ENCODE measurements at regions not wholly inside any gene's neighbourhood (a gene's known extent, or its start where the extent isn't known, plus 50 kb on each side); places are given as distances from the start of the nearest gene placed in this dataset.

GRCh38 chr13:102965802-102966201, 100.4 kb downstream of the SLC10A2 start:
- no peaks in the 10 kb centered on the region for H3K27me3 ChIP-seq
- H3K9me3 ChIP-seq, result no peaks in the 10 kb centered on the region
- no peak overlapping the region for H3K4me3 ChIP-seq
- no peak for DNase-seq (ENCODE audit: low spot score in 2 of 2)
- no peaks in the 10 kb centered on the region for H3K4me1 ChIP-seq
- TF ChIP-seq CTCF (IDR thresholded peaks at IDR 0.05), result no peak
- no peak for TF ChIP-seq POLR2A (IDR thresholded peaks at IDR 0.05)
- no peak for TF ChIP-seq EP300 (IDR thresholded peaks at IDR 0.05)
- H3K36me3 ChIP-seq, result no peaks in the 10 kb centered on the region
- no peak overlapping the region for H3K27ac ChIP-seq
- 69 to 74% methylated on average over 2 of the region's 2 CpGs for whole genome bisulfite sequencing, 2 donors

GRCh38 chr13:102962430-102962829, 103.8 kb downstream of the SLC10A2 start:
- no peaks in the 10 kb centered on the region for H3K9me3 ChIP-seq
- 67 to 73% methylated on average over 2 of the region's 2 CpGs for WGBS, 2 donors
- TF ChIP-seq POLR2A (IDR thresholded peaks at IDR 0.05) (no peak), EP300 (IDR thresholded peaks at IDR 0.05) (no peak), CTCF (IDR thresholded peaks at IDR 0.05) (no peak)
- no peaks in the 10 kb centered on the region for H3K27me3 ChIP-seq
- H3K4me1 ChIP-seq, result no peaks in the 10 kb centered on the region
- H3K4me3 ChIP-seq, result no peak overlapping the region
- no peak for DNase-seq (ENCODE audit: low spot score in 2 of 2)
- H3K27ac ChIP-seq, result no peak overlapping the region
- H3K36me3 ChIP-seq, result no peaks in the 10 kb centered on the region

- no peaks in the 10 kb centered on the region for H3K4me1 ChIP-seq
- no peaks in the 10 kb centered on the region for H3K9me3 ChIP-seq
- no peak for DNase-seq (ENCODE audit: low spot score in 2 of 2)
- WGBS, 2 donors, result 87% methylated on average over 4 of the region's 4 CpGs
- H3K27ac ChIP-seq, result no peak overlapping the region
- no peak overlapping the region for H3K4me3 ChIP-seq
- TF ChIP-seq EP300 (IDR thresholded peaks at IDR 0.05) (no peak), POLR2A (IDR thresholded peaks at IDR 0.05) (no peak), CTCF (IDR thresholded peaks at IDR 0.05) (no peak)
- H3K27me3 ChIP-seq, result no peaks in the 10 kb centered on the region
- H3K36me3 ChIP-seq, result no peaks in the 10 kb centered on the region
Observed at GRCh38 chr13:102960959-102961358, 105.3 kb downstream of the SLC10A2 start.

GRCh38 chr13:102956449-102956848, 109.8 kb downstream of the SLC10A2 start:
- WGBS, 2 donors, result 70 to 77% methylated on average over 4 of the region's 4 CpGs
- Histone ChIP-seq H3K4me3 (no peak overlapping the region), H3K4me1 (no peaks in the 10 kb centered on the region), H3K27me3 (no peaks in the 10 kb centered on the region), H3K9me3 (no peaks in the 10 kb centered on the region), H3K27ac (no peak overlapping the region), H3K36me3 (no peaks in the 10 kb centered on the region)
- no peak for DNase-seq (ENCODE audit: low spot score in 2 of 2)
- no peak for TF ChIP-seq CTCF (IDR thresholded peaks at IDR 0.05)
- no peak for TF ChIP-seq POLR2A (IDR thresholded peaks at IDR 0.05)
- TF ChIP-seq EP300 (IDR thresholded peaks at IDR 0.05), result no peak

GRCh38 chr13:102954350-102954749, 108.5 kb downstream of the ERCC5 start:
- H3K36me3 ChIP-seq, result no peaks in the 10 kb centered on the region
- H3K4me1 ChIP-seq, result no peaks in the 10 kb centered on the region
- WGBS, 2 donors, result 88 to 92% methylated on average over 3 of the region's 3 CpGs
- no peaks in the 10 kb centered on the region for H3K27me3 ChIP-seq
- no peak for DNase-seq (ENCODE audit: low spot score in 2 of 2)
- H3K4me3 ChIP-seq, result no peak overlapping the region
- H3K27ac ChIP-seq, result no peak overlapping the region
- no peaks in the 10 kb centered on the region for H3K9me3 ChIP-seq
- TF ChIP-seq CTCF (IDR thresholded peaks at IDR 0.05) (no peak), EP300 (IDR thresholded peaks at IDR 0.05) (no peak), POLR2A (IDR thresholded peaks at IDR 0.05) (no peak)
